HUES64 (cell line): ENCODE measurements at regions not wholly inside any gene's neighbourhood (a gene's known extent, or its start where the extent isn't known, plus 50 kb on each side); places are given as distances from the start of the nearest gene placed in this dataset.

Source experiments
- H3K27ac ChIP-seq: 2 replicates; pipeline ENCODE4 v1.7.0; 2013; ENCODE audit warnings: low read depth, low read length, inconsistent platforms
- H3K27me3 ChIP-seq: 2 replicates; pipeline ENCODE4 v1.6.1; 2013; ENCODE audit warnings: mild to moderate bottlenecking, low read length; ENCODE audit not compliant: insufficient read depth
- H3K36me3 ChIP-seq: 2 replicates; pipeline ENCODE4 v1.6.1; 2013; ENCODE audit warnings: mild to moderate bottlenecking, low read length; ENCODE audit not compliant: insufficient read depth
- H3K4me1 ChIP-seq: 2 replicates; pipeline ENCODE4 v1.6.1; 2013; ENCODE audit warnings: mild to moderate bottlenecking, low read length, moderate library complexity; ENCODE audit not compliant: insufficient read depth
- H3K4me3 ChIP-seq: 2 replicates; pipeline ENCODE4 v1.5.1; 2013; ENCODE audit warnings: mild to moderate bottlenecking, low read length, moderate library complexity
- H3K9ac ChIP-seq: 2 replicates; pipeline ENCODE4 v1.6.1; 2013; ENCODE audit warnings: mild to moderate bottlenecking, low read depth, low read length
- H3K9me3 ChIP-seq: 2 replicates; pipeline ENCODE4 v1.6.1; 2013; ENCODE audit warnings: low read depth, low read length; ENCODE audit not compliant: insufficient read depth
- WGBS: fragments of 150-250, 120-280 bp; methylation state at CpG from one replicate; pipeline ENCODE4 v1.1.7; 2013; ENCODE audit warnings: missing lambda C conversion rate; 5-methylcytosine and 5-hydroxymethylcytosine counted together

DNA sequence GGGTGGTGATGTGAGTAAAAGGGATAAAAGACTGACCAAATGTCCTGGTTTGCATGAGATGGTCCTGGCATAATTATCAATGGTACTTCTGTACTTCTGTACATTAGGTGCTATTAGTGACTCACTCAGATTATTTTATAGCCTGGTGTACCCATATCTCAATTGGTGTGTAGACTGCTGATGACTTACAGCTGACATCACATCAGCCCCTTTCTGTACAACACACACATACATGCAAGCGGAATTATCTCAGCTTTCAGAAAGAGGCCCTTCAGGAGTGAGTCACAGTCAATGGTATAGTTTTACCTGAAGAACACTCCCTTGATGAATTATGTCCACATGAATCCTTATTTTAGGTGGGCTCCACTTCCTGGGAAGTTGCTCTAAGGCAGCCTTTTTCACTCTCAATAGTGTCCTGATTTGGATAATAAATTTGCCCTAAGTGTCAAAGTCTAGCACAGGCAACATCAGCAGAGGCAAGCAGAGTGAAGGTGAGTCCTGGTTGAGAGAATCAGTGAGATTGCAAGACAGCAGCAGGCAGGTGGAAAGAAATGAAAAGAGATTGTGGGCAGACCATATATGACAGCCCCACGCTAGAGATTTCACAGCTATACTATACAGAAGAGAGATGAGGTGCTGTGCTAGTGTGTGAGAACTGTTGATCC lies 137.0 kb downstream of the ZPLD1 start:
- H3K9ac ChIP-seq, result no peak overlapping the region
- H3K36me3 ChIP-seq, result no peaks in the 10 kb centered on the region
- H3K27ac ChIP-seq, result no peak overlapping the region
- no peaks in the 10 kb centered on the region for H3K27me3 ChIP-seq
- H3K9me3 ChIP-seq, result no peaks in the 10 kb centered on the region
- 0 out of 2 replicates have a peak, but pooled peaks cover 4% of the 10 kb centered on the region for H3K4me1 ChIP-seq
- H3K4me3 ChIP-seq, result no peak overlapping the region
- WGBS, result 95% methylated on average over 2 of the region's 2 CpGs

DNA sequence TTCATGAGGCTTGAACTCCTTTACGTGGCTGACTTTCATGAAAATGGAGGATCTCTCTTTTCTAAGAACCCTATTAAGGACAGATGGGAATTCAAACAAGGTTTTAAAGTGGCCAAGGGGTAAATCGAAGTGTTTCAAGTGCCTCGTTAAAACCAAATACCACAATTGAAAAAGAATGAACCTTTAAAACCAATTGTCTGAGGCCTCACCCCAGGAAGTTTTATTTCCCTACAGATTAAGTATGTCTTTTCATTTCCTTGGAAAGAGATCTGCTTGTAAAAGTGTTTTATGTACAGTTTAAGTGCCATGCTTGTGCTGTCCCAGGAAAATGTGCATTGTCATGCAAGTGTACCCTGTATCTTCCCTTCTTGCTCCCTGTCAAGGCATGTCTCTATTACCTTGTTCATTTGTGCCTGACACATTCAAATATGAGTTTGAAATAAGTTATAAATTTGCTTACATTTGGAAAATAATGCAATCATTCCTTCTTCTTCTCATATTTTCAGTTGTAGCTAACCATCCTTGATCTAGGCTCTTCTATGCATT lies 138.7 kb downstream of the ZPLD1 start:
- Histone ChIP-seq H3K9me3 (no peaks in the 10 kb centered on the region), H3K27me3 (no peaks in the 10 kb centered on the region), H3K36me3 (no peaks in the 10 kb centered on the region), H3K9ac (no peak overlapping the region), H3K4me1 (0 out of 2 replicates have a peak, but pooled peaks cover 4% of the 10 kb centered on the region), H3K27ac (no peak overlapping the region), H3K4me3 (no peak overlapping the region)
- WGBS, result 92% methylated on average over 3 of the region's 3 CpGs

DNA sequence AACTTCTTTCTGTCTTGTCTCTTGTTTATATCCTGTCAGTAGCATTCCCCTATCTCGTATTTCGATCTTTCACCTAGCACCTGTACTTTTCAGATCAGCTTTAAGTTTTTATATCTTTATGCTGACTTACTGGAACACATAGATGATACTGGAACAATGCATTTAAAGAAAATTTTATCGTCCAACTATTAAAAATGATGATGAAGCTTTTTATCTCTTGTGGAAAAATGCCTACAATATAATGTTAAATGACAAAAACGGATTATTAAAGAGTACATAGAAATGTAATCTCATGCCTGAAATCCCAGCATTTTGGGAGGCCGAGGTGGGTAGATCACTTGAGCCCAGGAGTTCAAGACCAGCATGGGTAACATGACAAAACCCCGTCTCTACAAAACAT lies 139.5 kb downstream of the ZPLD1 start:
- H3K4me3 ChIP-seq, result no peak overlapping the region
- H3K9me3 ChIP-seq, result no peaks in the 10 kb centered on the region
- H3K27me3 ChIP-seq, result no peaks in the 10 kb centered on the region
- 79% methylated on average over 5 of the region's 6 CpGs for WGBS
- no peak overlapping the region for H3K9ac ChIP-seq
- no peaks in the 10 kb centered on the region for H3K36me3 ChIP-seq
- 0 out of 2 replicates have a peak, but pooled peaks cover 4% of the 10 kb centered on the region for H3K4me1 ChIP-seq
- H3K27ac ChIP-seq, result no peak overlapping the region

DNA sequence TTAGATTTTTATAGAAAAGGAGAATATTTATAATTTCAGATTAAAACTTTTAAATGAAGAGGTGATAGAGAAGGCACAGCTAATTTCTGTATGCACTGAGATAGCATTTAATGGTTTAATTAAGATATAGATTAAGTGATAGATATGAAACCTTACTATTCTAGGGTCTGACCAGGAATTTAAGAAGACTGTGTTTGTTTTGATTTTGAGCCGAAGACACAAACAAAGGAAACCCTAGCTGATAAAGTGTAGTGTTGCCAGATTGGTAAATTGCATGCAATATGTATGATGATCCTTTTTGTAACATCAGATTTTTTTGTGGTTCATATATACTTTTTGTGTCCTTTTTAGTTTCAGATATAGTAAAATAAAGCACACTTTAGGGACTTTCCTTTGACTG lies 141.8 kb downstream of the ZPLD1 start:
- Histone ChIP-seq H3K9ac (no peak overlapping the region), H3K36me3 (no peaks in the 10 kb centered on the region), H3K9me3 (no peaks in the 10 kb centered on the region), H3K27me3 (no peaks in the 10 kb centered on the region), H3K4me1 (no peaks in the 10 kb centered on the region), H3K27ac (no peak overlapping the region), H3K4me3 (no peak overlapping the region)
- WGBS, result 94% methylated on average over 1 of the region's 1 CpG

DNA sequence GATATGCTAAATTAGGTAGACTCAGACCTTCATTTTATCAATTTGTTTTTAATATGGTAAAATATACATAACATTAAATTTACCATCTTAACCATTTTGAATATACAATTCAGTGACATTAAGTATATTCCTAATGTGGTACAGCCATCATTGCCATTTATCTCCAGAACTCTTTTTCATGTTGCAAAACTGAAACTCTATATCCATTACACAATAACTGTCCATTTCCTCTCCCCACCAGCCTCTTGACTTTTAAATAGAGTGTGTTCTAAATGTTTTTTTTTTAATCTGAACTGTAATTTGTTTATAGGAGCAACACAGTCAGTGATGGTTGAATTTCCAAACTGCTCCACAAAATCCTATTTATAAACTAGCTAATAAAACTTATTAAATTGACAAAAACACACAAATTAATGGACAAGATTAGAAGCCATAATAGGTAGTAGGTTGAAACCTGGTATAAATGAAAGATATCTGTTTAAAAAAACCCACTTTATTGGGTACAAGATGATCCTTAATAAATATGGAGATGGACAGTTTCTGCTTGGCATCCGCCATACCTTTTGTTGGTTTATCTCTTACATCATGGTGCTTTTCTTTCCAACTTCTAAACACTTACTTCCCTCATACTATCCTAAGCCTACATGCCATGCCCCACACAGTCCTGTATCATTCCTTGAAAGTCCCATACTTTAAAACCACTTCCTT lies 142.4 kb downstream of the ZPLD1 start:
- no peaks in the 10 kb centered on the region for H3K9me3 ChIP-seq
- no peak overlapping the region for H3K9ac ChIP-seq
- H3K27me3 ChIP-seq, result no peaks in the 10 kb centered on the region
- H3K36me3 ChIP-seq, result no peaks in the 10 kb centered on the region
- 96% methylated on average over 1 of the region's 1 CpG for WGBS
- no peaks in the 10 kb centered on the region for H3K4me1 ChIP-seq
- no peak overlapping the region for H3K27ac ChIP-seq
- H3K4me3 ChIP-seq, result no peak overlapping the region

DNA sequence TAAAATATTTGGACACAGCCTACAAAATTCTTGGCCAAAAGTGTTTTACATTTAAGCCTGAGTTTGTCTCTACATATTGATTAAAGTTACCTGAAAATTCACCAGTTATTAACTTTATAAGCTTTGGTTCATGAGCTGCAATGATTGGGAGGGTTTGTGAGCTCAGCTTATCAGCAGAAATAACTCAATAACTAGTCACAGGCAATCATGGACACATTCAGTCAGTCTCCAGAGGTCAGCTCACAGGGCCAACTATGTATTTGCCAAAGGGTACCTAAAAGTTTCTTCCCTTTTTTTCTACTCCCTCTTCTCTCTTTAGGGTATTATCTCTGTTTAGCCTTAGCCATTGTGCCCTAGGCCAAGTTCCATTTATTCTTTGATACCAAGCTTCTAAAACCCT lies 145.9 kb downstream of the ZPLD1 start:
- Histone ChIP-seq H3K9ac (no peak overlapping the region), H3K27me3 (no peaks in the 10 kb centered on the region), H3K27ac (no peak overlapping the region), H3K36me3 (no peaks in the 10 kb centered on the region), H3K4me3 (no peak overlapping the region), H3K9me3 (no peaks in the 10 kb centered on the region), H3K4me1 (no peaks in the 10 kb centered on the region)

DNA sequence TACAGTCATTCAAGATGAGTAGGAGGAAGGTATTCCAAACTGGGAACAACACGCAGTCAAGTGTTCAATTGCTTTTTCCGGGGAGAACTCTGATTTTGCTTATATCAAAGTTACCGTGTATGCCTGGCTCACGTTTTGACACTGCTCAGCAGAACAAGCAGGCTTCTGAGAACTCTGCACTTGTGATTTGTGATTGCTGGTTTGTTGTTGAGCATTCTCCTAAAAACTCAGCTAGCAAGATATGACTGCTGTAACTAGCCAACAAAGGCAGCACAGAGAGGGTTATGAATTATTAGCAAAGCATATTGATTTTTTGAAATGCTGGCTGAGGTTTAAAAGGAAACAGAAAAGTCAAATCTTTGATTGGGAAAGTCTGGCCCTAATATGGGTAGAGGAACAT lies 151.7 kb downstream of the ZPLD1 start:
- no peak overlapping the region for H3K27ac ChIP-seq
- no peaks in the 10 kb centered on the region for H3K9me3 ChIP-seq
- H3K4me3 ChIP-seq, result no peak overlapping the region
- no peaks in the 10 kb centered on the region for H3K4me1 ChIP-seq
- H3K27me3 ChIP-seq, result no peaks in the 10 kb centered on the region
- 94% methylated on average over 4 of the region's 4 CpGs for WGBS
- no peak overlapping the region for H3K9ac ChIP-seq
- H3K36me3 ChIP-seq, result no peaks in the 10 kb centered on the region

DNA sequence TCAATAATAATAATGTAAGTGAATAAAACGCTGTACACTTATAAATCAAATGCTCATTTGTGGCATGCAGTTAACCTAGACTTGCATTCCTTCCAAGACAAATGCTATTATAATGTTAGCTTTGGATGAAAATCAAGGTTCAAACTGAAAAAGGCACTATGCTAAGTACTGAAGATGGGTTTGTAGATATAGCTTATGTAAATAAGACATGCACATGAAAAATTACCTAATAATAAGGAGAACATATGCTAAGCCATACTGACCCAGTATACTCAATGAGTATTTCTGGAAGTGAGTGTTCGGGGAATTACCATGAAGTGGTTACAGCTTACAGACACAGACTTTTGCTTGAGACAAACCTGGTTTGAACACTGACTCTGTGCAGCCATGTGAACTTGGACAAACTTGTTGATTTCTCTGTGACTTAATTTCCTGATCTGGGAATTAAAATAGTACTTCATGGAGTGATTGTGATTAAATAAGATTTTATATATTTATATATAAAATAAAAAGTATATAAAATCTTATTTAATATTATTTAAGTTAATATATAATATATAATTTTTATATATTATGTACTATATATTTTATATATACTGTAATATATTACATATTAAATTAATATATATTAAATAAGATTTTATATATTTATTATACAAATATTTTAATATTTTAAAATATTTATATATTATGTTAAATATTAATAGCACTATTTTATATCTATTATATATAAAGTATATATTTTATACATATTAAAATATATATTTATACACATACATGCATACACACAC lies 159.2 kb downstream of the ZPLD1 start:
- Histone ChIP-seq H3K4me3 (no peak overlapping the region), H3K9ac (no peak overlapping the region), H3K36me3 (no peaks in the 10 kb centered on the region), H3K9me3 (no peaks in the 10 kb centered on the region), H3K27ac (no peak overlapping the region), H3K4me1 (no peaks in the 10 kb centered on the region), H3K27me3 (no peaks in the 10 kb centered on the region)
- 95% methylated on average over 1 of the region's 2 CpGs for WGBS

DNA sequence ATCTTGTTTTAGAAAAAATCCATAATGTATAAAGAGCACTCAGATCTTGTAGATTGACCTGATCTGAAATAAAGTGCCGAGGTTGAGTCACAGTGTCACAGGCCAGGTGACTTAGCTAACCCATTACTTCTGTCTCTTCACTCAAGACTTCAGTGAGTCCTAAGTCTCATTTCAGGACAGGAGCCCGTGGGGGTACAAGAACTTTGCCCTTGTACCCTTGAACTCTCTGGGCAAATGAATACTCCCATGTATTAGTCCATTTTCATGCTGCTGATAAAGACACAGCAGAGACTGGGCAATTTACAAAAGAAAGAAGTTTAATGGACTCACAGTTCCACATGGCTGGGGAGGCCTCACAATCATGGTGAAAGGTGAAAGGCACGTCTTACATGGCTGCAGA lies 160.2 kb downstream of the ZPLD1 start:
- Histone ChIP-seq H3K4me3 (no peak overlapping the region), H3K27ac (no peak overlapping the region), H3K9ac (no peak overlapping the region), H3K9me3 (no peaks in the 10 kb centered on the region), H3K27me3 (no peaks in the 10 kb centered on the region), H3K4me1 (no peaks in the 10 kb centered on the region), H3K36me3 (no peaks in the 10 kb centered on the region)
- WGBS, result 89% methylated on average over 3 of the region's 3 CpGs

DNA sequence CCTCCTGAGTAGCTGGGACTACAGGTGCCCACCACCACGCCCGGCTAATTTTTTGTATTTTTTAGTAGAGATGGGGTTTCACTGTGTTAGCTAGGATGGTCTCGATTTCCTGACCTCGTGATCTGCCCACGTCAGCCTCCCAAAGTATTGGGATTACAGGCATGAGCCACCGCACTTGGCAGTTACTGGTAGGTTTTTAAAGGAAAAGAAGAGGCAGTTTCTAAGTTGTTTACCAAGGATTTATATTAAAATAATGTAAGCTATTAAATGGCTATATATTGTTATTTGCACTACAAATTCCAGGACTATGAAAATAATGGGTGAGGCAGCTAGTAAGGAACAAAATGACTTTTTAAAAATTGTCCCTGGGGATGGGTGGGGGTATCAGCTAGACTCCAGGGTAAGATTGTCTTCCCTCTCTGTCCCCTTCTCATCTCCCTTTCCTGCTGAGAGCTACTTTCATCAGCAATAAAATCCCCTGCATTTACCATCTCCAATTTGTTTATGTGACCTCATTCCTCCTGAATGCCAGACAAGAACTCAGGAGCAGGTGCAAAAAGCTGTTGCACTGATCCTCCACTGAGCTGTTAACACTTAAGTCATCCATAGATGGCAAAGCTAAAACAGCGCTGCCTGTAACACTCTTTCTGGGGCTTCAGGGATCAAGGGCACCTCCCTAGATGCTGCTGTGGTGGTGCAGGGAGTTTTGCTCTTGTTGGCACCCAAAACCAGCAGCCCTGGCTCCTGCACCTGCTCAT lies 165.2 kb downstream of the ZPLD1 start:
- Histone ChIP-seq H3K27me3 (no peaks in the 10 kb centered on the region), H3K9me3 (no peaks in the 10 kb centered on the region), H3K9ac (no peak overlapping the region), H3K4me3 (no peak overlapping the region), H3K36me3 (no peaks in the 10 kb centered on the region), H3K27ac (no peak overlapping the region), H3K4me1 (no peaks in the 10 kb centered on the region)
- WGBS, result 94% methylated on average over 7 of the region's 7 CpGs
